Mesothelial cell of epicardium (in vitro differentiated cells): ENCODE measurements at regions not wholly inside any gene's neighbourhood (a gene's known extent, or its start where the extent isn't known, plus 50 kb on each side); places are given as distances from the start of the nearest gene placed in this dataset.

ENCODE experiments used
- DNase-seq, 2 experiments: peaks; one replicate each; pipeline ENCODE4 v3.0.0; 2021; ENCODE audit warnings: low spot score in 2 of 2; ENCODE audit not compliant: unreplicated experiment in 2 of 2
- H3K27ac Mint-ChIP-seq: 2 replicates; pipeline ENCODE4 v1.8.0; 2021; ENCODE audit warnings: mixed read lengths
- H3K27me3 Mint-ChIP-seq: 2 replicates; pipeline ENCODE4 v1.8.0; 2021; ENCODE audit warnings: low read depth, mixed read lengths
- H3K36me3 Mint-ChIP-seq: 2 replicates; pipeline ENCODE4 v1.8.0; 2021; ENCODE audit warnings: mixed read lengths
- H3K4me1 Mint-ChIP-seq: 2 replicates; pipeline ENCODE4 v1.8.0; 2021; ENCODE audit warnings: mixed read lengths
- H3K4me3 Mint-ChIP-seq: 2 replicates; pipeline ENCODE4 v1.8.0; 2021; ENCODE audit warnings: mild to moderate bottlenecking, moderate library complexity, mixed read lengths
- H3K9me3 Mint-ChIP-seq: 2 replicates; pipeline ENCODE4 v1.8.0; 2021; ENCODE audit warnings: mixed read lengths
- TF ChIP-seq, protein P1 (sequence below): fragments of 200-600 bp; sonication (generic); IDR thresholded peaks from one replicate; pipeline ENCODE4 v1.5.0; 2021; ENCODE audit warnings: antibody characterized with exemption; ENCODE audit not compliant: unreplicated experiment

DNA sequence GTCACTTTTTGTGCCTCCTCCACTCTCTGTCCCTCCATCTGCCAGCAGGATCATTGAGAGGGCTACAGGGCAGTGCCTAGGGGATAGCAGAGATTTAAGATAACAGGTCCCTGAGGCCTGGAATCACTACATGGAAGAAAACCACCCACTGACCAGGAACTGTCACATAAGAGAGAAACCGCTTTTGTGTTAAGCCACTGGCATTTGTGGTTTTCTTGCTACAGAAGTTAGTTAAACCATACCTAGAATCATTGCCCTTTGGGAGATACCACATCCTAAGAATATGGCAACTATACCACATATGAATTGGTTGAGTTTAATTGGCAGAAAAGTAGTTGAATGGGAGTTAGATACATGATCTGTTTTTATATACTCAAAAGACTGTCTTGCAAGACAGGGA lies 112.8 kb upstream of the LPP start:
- H3K27me3 Mint-ChIP-seq: peaks cover 3% of the 10 kb centered on the region
- no peak for DNase-seq
- no peak overlapping the region for H3K27ac Mint-ChIP-seq
- H3K9me3 Mint-ChIP-seq: no peaks in the 10 kb centered on the region
- H3K4me1 Mint-ChIP-seq: peaks cover 13% of the 10 kb centered on the region
- TF ChIP-seq, protein P1, sequence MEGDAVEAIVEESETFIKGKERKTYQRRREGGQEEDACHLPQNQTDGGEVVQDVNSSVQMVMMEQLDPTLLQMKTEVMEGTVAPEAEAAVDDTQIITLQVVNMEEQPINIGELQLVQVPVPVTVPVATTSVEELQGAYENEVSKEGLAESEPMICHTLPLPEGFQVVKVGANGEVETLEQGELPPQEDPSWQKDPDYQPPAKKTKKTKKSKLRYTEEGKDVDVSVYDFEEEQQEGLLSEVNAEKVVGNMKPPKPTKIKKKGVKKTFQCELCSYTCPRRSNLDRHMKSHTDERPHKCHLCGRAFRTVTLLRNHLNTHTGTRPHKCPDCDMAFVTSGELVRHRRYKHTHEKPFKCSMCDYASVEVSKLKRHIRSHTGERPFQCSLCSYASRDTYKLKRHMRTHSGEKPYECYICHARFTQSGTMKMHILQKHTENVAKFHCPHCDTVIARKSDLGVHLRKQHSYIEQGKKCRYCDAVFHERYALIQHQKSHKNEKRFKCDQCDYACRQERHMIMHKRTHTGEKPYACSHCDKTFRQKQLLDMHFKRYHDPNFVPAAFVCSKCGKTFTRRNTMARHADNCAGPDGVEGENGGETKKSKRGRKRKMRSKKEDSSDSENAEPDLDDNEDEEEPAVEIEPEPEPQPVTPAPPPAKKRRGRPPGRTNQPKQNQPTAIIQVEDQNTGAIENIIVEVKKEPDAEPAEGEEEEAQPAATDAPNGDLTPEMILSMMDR: no peak
- no peak overlapping the region for H3K4me3 Mint-ChIP-seq
- no peaks in the 10 kb centered on the region for H3K36me3 Mint-ChIP-seq

DNA sequence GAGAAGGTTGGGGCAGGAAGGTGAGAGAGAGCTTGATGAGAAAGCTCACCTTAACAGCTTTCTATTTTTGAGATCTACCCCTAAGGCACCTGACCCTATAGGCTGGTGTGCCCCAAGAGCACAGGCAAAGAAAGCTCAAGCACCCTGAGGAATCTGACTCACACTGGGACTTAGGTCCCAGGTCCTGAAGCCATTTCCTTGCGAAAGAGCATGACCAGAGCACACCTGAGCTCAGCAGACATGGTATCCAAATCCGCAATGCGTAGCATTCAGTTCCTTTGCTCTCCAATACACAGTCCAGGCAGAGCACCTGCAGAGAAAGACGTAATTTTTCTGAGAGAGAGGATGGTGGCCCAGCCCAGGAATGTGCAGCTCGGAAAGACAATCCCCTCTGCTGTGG lies 112.1 kb upstream of the LPP start:
- TF ChIP-seq, protein P1: no peak

DNA sequence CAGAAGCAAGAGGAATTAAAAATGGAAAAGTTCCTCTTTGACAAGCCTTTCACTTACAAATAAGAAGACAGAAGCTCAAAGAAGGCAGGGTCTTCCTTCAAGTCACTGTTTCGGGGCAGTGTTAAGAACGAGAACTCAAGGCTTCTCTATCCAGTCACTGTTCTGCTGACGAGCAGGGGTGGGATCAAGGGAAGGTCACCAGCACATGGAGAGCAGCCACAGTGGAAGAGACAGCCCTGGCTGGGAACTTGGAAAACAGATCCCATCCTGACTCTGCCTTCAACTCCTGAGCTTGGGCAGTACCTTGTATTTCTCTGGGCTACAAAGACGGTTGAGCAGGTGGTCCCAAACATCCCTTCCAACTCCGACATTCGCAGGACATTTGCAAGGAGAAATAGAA lies 111.5 kb upstream of the LPP start:
- H3K27me3 Mint-ChIP-seq: peaks cover 3% of the 10 kb centered on the region
- H3K36me3 Mint-ChIP-seq: no peaks in the 10 kb centered on the region
- no peak overlapping the region for H3K4me3 Mint-ChIP-seq
- H3K27ac Mint-ChIP-seq: no peak overlapping the region
- TF ChIP-seq, protein P1: no peak
- peaks cover 8% of the 10 kb centered on the region for H3K4me1 Mint-ChIP-seq
- DNase-seq: no peak
- H3K9me3 Mint-ChIP-seq: no peaks in the 10 kb centered on the region

More for the DNA sequence above, 112.1 kb upstream of the LPP start:
- Mint-ChIP-seq H3K4me1 (peaks cover 13% of the 10 kb centered on the region), H3K27me3 (peaks cover 3% of the 10 kb centered on the region), H3K9me3 (no peaks in the 10 kb centered on the region), H3K36me3 (no peaks in the 10 kb centered on the region), H3K27ac (no peak overlapping the region), H3K4me3 (no peak overlapping the region)
- no peak for DNase-seq

DNA sequence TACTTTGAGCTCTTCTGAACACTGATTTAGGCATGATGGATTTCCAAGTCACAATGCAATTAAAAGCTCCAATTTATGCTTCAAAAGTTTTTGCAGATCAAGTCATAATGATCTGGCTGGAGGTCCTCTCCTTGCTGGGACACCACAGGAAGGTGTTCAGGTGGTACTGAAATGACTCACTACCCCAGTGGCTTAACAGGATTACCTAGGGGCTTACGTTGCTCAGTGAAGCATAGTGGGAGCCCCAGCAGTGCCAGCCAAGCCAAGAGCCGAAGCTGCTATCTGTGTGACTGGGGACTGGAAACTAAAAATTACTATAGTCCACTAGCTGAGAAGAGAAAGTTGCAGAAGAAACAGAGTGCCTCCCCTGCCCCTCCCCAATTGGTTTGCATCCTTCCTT lies 110.1 kb upstream of the LPP start:
- no peak for DNase-seq
- H3K4me1 Mint-ChIP-seq: peaks cover 4% of the 10 kb centered on the region
- H3K27ac Mint-ChIP-seq: no peak overlapping the region
- no peaks in the 10 kb centered on the region for H3K36me3 Mint-ChIP-seq
- H3K27me3 Mint-ChIP-seq: no peaks in the 10 kb centered on the region
- TF ChIP-seq, protein P1: no peak
- H3K9me3 Mint-ChIP-seq: no peaks in the 10 kb centered on the region
- no peak overlapping the region for H3K4me3 Mint-ChIP-seq

DNA sequence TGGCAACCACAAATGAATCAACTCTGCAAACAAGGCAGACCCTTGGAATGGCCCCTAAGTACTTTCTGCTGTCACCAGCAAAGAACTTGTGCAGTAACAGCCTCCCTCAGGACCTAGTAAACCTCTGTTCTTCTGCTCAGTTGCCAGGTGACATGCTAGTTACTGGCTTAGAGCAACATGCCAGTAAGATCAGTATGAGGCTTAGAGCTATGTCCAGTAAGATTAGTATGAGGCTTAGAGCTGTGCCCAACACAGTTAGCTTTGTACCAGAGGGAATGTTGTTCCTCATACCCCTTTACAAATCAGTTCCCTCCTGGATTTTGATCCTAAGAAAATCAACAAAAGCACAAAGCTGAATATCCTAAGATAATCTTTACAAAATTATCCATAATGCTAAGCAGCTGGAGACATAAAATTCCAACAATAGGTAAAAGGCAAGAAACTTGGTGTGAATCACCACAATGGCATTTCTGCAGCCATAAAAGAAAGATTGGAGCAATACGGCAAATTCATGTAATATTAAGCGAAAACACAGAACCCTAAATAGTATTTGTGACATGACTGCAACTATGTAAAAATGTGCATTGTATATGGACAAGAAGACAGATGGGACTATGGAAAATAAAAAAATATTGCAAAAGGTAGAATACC lies 107.3 kb upstream of the LPP start:
- TF ChIP-seq, protein P1: no peak
- Mint-ChIP-seq H3K27me3 (no peaks in the 10 kb centered on the region), H3K9me3 (no peaks in the 10 kb centered on the region), H3K27ac (no peak overlapping the region), H3K4me3 (no peak overlapping the region), H3K4me1 (peaks cover 8% of the 10 kb centered on the region), H3K36me3 (no peaks in the 10 kb centered on the region)
- no peak for DNase-seq

DNA sequence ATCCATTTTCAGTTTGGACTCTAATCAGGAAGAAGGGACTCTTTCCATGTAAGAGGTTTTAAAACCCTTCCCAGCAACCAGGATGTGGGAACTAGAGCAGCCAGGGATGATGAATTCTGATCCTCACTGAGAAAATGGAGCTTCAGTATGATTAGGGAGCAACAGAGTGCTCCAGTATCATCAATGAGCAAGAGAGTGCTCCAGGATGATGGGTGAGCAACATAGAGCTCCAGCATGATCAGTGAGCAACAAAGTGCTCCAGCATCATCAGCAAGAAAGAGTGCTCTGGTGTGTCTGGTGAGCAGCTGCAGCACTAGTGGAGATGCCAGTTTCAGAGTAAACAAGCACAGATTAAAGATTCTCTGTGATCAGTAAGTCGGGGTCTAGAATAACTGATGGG lies 106.4 kb upstream of the LPP start:
- no peaks in the 10 kb centered on the region for H3K27me3 Mint-ChIP-seq
- no peaks in the 10 kb centered on the region for H3K36me3 Mint-ChIP-seq
- no peaks in the 10 kb centered on the region for H3K9me3 Mint-ChIP-seq
- TF ChIP-seq, protein P1: no peak
- H3K4me3 Mint-ChIP-seq: no peak overlapping the region
- H3K4me1 Mint-ChIP-seq: peaks cover 15% of the 10 kb centered on the region
- DNase-seq: no peak
- H3K27ac Mint-ChIP-seq: no peak overlapping the region
